ENCODE measurements at regions not wholly inside any gene's neighbourhood (a gene's known extent, or its start where the extent isn't known, plus 50 kb on each side); places are given as distances from the start of the nearest gene placed in this dataset.

DNA sequence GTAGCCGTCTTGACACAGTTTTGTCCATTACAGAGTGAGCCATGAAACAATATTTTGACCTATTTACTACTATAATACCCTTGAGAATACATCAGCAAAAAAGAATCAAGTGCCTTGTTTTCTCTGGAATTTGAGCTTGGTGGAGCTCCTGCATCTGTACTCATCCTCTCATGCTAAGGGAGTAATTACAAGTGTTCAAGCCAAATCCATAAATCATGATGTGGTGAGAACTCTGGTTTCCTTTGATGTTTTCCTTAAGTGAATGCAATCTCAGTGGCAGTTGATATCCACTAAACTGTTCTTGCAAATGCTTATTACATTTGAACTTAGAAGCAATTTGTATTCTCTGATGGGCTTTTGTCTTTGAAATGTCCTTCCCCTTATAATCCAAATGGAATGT is 824.6 kb upstream of the TMPRSS15 start:
- TF ChIP-seq POLR2A (IDR thresholded peaks at IDR 0.05) (no peak), POLR2AphosphoS5 (IDR thresholded peaks at IDR 0.05) (no peak)
- TF ChIP-seq, protein P1, sequence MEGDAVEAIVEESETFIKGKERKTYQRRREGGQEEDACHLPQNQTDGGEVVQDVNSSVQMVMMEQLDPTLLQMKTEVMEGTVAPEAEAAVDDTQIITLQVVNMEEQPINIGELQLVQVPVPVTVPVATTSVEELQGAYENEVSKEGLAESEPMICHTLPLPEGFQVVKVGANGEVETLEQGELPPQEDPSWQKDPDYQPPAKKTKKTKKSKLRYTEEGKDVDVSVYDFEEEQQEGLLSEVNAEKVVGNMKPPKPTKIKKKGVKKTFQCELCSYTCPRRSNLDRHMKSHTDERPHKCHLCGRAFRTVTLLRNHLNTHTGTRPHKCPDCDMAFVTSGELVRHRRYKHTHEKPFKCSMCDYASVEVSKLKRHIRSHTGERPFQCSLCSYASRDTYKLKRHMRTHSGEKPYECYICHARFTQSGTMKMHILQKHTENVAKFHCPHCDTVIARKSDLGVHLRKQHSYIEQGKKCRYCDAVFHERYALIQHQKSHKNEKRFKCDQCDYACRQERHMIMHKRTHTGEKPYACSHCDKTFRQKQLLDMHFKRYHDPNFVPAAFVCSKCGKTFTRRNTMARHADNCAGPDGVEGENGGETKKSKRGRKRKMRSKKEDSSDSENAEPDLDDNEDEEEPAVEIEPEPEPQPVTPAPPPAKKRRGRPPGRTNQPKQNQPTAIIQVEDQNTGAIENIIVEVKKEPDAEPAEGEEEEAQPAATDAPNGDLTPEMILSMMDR (IDR thresholded peaks at IDR 0.05), result no peak
